ENCODE measurements at regions not wholly inside any gene's neighbourhood (a gene's known extent, or its start where the extent isn't known, plus 50 kb on each side); places are given as distances from the start of the nearest gene placed in this dataset.

DNA sequence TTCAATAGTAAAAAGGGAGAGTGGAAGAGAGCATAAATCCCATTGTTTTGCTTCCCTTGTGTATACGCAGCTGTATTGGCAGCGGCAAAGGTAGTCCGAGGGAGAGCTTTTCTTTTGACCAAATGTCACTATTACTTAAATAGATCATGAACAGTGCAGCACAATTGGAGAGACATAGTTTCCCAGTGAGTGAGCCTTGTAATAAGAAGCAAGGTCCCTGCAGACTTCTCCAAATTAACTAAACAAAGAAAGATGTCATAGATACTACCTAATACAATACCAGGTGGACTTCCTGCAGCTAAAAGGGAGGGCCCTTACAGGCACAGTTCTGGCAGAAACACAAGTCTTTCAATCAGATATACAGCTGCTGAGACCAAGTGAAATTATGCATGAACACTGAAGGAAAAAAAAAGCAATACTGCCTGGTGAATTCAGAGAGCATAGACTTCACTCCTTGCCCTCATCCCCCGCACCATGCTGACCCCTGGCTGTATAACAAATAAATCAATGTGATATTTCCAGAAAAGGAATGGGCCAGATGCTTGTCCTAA is 404.7 kb upstream of the CDH2 start:
- ATAC-seq (no peak), FAIRE-seq (no peak), DNase-seq (ENCODE audit: low read depth in 1 of 2, low spot score in 1 of 2) (no peak)
- no peak overlapping the region for H3K27ac ChIP-seq
- no peaks in the 10 kb centered on the region for H3K9me3 ChIP-seq
- no peak overlapping the region for H3K4me3 ChIP-seq
- no peaks in the 10 kb centered on the region for H3K4me1 ChIP-seq
- ChIA-PET CTCF (no interaction called here), POLR2A (no interaction called here)
- H3K4me2 ChIP-seq, result no peak overlapping the region
- 66% methylated on average over 4 of the region's 4 CpGs for WGBS (ENCODE audit: missing lambda C conversion rate)
- TF ChIP-seq ZC3H11A (IDR thresholded peaks at IDR 0.05), result no peak
- no peak for TF ChIP-seq TFCP2L1 (CRISPR knock-in tag; IDR thresholded peaks at IDR 0.05)
- TF ChIP-seq, protein P1, sequence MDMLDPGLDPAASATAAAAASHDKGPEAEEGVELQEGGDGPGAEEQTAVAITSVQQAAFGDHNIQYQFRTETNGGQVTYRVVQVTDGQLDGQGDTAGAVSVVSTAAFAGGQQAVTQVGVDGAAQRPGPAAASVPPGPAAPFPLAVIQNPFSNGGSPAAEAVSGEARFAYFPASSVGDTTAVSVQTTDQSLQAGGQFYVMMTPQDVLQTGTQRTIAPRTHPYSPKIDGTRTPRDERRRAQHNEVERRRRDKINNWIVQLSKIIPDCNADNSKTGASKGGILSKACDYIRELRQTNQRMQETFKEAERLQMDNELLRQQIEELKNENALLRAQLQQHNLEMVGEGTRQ (IDR thresholded peaks at IDR 0.05), result no peak
- no peak for TF ChIP-seq MYC (IDR thresholded peaks at IDR 0.05; ENCODE audit: borderline replicate concordance, low read length)
- no peak for TF ChIP-seq FOXS1 (CRISPR knock-in tag; IDR thresholded peaks at IDR 0.05)
- TF ChIP-seq NPAS2 (CRISPR knock-in tag; IDR thresholded peaks at IDR 0.05; ENCODE audit: borderline replicate concordance), result no peak
- TF ChIP-seq BHLHE40 (IDR thresholded peaks at IDR 0.05; ENCODE audit: low read depth, low read length), result no peak
- TF ChIP-seq POLR2A (IDR thresholded peaks at IDR 0.05; ENCODE audit: low read length), result no peak
- TF ChIP-seq ZFP36 (IDR thresholded peaks at IDR 0.05; ENCODE audit: borderline replicate concordance, partially characterized antibody), result no peak
- no peak for TF ChIP-seq MAFK (IDR thresholded peaks at IDR 0.05; ENCODE audit: partially characterized antibody)
- no peak for TF ChIP-seq NR3C1 (IDR thresholded peaks at IDR 0.05)
- no peak for TF ChIP-seq SREBF2 (IDR thresholded peaks at IDR 0.05)
- TF ChIP-seq, protein P2, sequence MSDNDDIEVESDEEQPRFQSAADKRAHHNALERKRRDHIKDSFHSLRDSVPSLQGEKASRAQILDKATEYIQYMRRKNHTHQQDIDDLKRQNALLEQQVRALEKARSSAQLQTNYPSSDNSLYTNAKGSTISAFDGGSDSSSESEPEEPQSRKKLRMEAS (IDR thresholded peaks at IDR 0.05), result no peak
- TF ChIP-seq, protein P3, sequence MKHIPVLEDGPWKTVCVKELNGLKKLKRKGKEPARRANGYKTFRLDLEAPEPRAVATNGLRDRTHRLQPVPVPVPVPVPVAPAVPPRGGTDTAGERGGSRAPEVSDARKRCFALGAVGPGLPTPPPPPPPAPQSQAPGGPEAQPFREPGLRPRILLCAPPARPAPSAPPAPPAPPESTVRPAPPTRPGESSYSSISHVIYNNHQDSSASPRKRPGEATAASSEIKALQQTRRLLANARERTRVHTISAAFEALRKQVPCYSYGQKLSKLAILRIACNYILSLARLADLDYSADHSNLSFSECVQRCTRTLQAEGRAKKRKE (CRISPR knock-in tag; IDR thresholded peaks at IDR 0.05; ENCODE audit: low read depth), result no peak
- no peak for TF ChIP-seq HDAC2 (IDR thresholded peaks at IDR 0.05)
- TF ChIP-seq, protein P4, sequence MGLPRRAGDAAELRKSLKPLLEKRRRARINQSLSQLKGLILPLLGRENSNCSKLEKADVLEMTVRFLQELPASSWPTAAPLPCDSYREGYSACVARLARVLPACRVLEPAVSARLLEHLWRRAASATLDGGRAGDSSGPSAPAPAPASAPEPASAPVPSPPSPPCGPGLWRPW (IDR thresholded peaks at IDR 0.05), result no peak
- TF ChIP-seq RFX5 (IDR thresholded peaks at IDR 0.05), result no peak
- TF ChIP-seq FOSL2 (IDR thresholded peaks at IDR 0.05), result no peak
- TF ChIP-seq FOSL2 (CRISPR knock-in tag; IDR thresholded peaks at IDR 0.05), result no peak
- no peak for TF ChIP-seq CBX2 (IDR thresholded peaks at IDR 0.05; ENCODE audit: borderline replicate concordance, low read depth)
- no peak for TF ChIP-seq CBX8 (IDR thresholded peaks at IDR 0.05)

DNA sequence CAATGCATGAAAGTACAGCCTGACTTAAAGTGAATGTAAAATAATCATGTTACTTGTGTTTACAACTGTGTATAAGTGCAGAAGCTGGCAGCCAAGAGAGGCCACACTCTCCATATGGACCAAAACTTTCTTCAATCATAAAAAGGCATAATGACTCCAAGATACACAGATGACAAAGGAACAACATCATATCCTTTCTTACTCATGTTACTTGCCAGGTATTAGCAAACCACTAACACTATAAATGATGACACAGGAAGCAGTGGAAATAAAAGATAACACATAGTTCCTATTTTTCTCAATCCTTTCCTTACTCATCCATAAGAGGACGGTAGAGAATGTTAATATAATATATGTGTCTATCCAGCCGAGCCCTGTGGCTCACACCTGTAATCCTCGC is 400.0 kb upstream of the CDH2 start:
- ChIA-PET POLR2A (no interaction called here), CTCF (no interaction called here)
- Histone ChIP-seq H3K4me1 (no peaks in the 10 kb centered on the region), H3K27ac (no peak overlapping the region), H3K4me2 (no peak overlapping the region), H3K4me3 (no peak overlapping the region), H3K9me3 (no peaks in the 10 kb centered on the region)
- no peak for ATAC-seq
- 53% methylated on average over 3 of the region's 3 CpGs for WGBS (ENCODE audit: missing lambda C conversion rate)
- TF ChIP-seq, protein P5, sequence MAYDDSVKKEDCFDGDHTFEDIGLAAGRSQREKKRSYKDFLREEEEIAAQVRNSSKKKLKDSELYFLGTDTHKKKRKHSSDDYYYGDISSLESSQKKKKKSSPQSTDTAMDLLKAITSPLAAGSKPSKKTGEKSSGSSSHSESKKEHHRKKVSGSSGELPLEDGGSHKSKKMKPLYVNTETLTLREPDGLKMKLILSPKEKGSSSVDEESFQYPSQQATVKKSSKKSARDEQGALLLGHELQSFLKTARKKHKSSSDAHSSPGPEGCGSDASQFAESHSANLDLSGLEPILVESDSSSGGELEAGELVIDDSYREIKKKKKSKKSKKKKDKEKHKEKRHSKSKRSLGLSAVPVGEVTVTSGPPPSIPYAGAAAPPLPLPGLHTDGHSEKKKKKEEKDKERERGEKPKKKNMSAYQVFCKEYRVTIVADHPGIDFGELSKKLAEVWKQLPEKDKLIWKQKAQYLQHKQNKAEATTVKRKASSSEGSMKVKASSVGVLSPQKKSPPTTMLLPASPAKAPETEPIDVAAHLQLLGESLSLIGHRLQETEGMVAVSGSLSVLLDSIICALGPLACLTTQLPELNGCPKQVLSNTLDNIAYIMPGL (CRISPR knock-in tag; IDR thresholded peaks at IDR 0.05; ENCODE audit: borderline replicate concordance), result no peak
- DNase-seq (ENCODE audit: low read depth in 1 of 2, low spot score in 1 of 2), result no peak
- no peak for FAIRE-seq

DNA sequence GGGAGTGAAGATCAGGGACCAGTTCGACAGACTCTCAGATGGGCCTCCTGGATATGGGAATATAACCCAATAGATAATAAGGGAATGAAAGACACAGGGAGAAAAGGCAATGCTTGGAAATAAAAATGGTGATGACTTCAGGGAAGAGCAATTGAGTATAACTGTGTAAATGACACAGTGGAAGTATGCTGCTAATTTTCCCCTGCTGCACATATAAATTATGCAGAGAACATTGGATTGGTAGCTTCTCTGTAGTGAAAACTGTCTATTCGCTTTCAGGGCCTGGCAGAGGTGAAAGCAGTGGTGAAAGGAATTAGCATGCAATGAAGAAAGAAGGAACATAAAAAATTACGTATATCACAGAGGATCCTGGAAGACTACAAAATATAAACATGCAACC is 398.2 kb upstream of the CDH2 start:
- TF ChIP-seq HOXA7 (CRISPR knock-in tag; IDR thresholded peaks at IDR 0.05) (no peak), RAD21 (conservative IDR thresholded peaks at IDR 0.05 in 1 of 2, IDR thresholded peaks at IDR 0.05 in 1 of 2) (no peak), JUN (IDR thresholded peaks at IDR 0.05) (no peak), EHMT2 (IDR thresholded peaks at IDR 0.05; ENCODE audit: low read depth) (no peak), CBX8 (IDR thresholded peaks at IDR 0.05) (no peak), BHLHE40 (IDR thresholded peaks at IDR 0.05; ENCODE audit: low read depth, low read length) (no peak), ZNF302 (CRISPR knock-in tag; IDR thresholded peaks at IDR 0.05) (no peak), CBX2 (IDR thresholded peaks at IDR 0.05; ENCODE audit: borderline replicate concordance, low read depth) (no peak), ZSCAN20 (CRISPR knock-in tag; IDR thresholded peaks at IDR 0.05) (no peak), FOSL2 (IDR thresholded peaks at IDR 0.05) (no peak), FOSL2 (CRISPR knock-in tag; IDR thresholded peaks at IDR 0.05) (no peak), RARB (CRISPR knock-in tag; IDR thresholded peaks at IDR 0.05) (no peak)
- TF ChIP-seq, protein P1 (IDR thresholded peaks at IDR 0.05), result no peak
- TF ChIP-seq, protein P6, sequence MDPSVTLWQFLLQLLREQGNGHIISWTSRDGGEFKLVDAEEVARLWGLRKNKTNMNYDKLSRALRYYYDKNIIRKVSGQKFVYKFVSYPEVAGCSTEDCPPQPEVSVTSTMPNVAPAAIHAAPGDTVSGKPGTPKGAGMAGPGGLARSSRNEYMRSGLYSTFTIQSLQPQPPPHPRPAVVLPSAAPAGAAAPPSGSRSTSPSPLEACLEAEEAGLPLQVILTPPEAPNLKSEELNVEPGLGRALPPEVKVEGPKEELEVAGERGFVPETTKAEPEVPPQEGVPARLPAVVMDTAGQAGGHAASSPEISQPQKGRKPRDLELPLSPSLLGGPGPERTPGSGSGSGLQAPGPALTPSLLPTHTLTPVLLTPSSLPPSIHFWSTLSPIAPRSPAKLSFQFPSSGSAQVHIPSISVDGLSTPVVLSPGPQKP (IDR thresholded peaks at IDR 0.05; ENCODE audit: low read depth, low read length), result no peak
- FAIRE-seq, result no peak
- ChIA-PET CTCF (no interaction called here), POLR2A (no interaction called here)
- no peak for DNase-seq (ENCODE audit: low read depth in 1 of 2, low spot score in 1 of 2)
- H3K4me3 ChIP-seq, result no peak overlapping the region
- H3K4me1 ChIP-seq, result no peaks in the 10 kb centered on the region
- ATAC-seq, result no peak
- no peak overlapping the region for H3K27ac ChIP-seq
- no peak overlapping the region for H3K4me2 ChIP-seq
- 29% methylated on average over 3 of the region's 3 CpGs for WGBS (ENCODE audit: missing lambda C conversion rate)
- H3K9me3 ChIP-seq, result no peaks in the 10 kb centered on the region
